ENCODE measurements at regions not wholly inside any gene's neighbourhood (a gene's known extent, or its start where the extent isn't known, plus 50 kb on each side); places are given as distances from the start of the nearest gene placed in this dataset.

DNA sequence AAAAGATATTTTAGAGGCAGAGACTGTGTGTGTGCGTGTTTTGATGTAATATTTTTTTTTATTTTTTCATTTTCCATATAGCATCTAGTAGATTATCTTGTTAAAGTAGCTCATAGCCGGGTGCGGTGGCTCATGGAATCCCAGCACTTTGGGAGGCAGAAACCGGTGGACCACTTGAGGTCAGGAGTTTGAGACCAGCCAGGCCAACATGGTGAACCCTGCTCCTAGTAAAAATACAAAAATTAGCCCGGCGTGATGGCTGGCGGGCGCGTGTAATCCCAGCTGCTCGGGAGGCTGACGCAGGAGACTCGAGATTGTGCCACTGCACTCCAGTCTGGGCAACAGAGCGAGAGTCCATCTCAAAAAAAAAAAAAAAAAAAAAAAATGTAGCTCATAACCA lies 1481.2 kb upstream of the CADM2 start:
- POLR2A ChIA-PET: no interaction called here
- no peaks in the 10 kb centered on the region for H3K27me3 ChIP-seq (ENCODE audit: insufficient read depth, low read length)

More for the DNA sequence above, 1481.2 kb upstream of the CADM2 start:
- H3K4me3 ChIP-seq (replicated peaks in 1 of 2; ENCODE audit: low read depth in 1 of 2, low read length in 2 of 2): no peak overlapping the region
- no peak for DNase-seq (ENCODE audit: low read depth, low spot score)
- H4K20me1 ChIP-seq (ENCODE audit: insufficient read depth): no peaks in the 10 kb centered on the region
- no peaks in the 10 kb centered on the region for H3K4me1 ChIP-seq (ENCODE audit: control insufficient read depth in 1 of 2, insufficient read depth in 2 of 2, low read length in 2 of 2)
- intact Hi-C loops (cut with micrococcal nuclease): no loop called here
- H3K27ac ChIP-seq (ENCODE audit: low read depth, low read length): no peak overlapping the region
- no peaks in the 10 kb centered on the region for H3K36me3 ChIP-seq (ENCODE audit: control insufficient read depth in 1 of 2, insufficient read depth in 2 of 2, low read length in 2 of 2)
- BruUV-seq (replicated peaks): no TSS peak
- no peak overlapping the region for H3K9ac ChIP-seq (ENCODE audit: low read length)
- H3K4me2 ChIP-seq (ENCODE audit: low read length): no peak overlapping the region
- ChIA-PET RAD21 (ENCODE audit: low non-redundant PET in 1 of 2, low total read pairs in 2 of 2, uncharacterized antibody in 2 of 2, unreplicated experiment in 2 of 2) (no interaction called here), CTCF (no interaction called here)
- no peak for ATAC-seq
- no peaks in the 10 kb centered on the region for H3K9me2 ChIP-seq (ENCODE audit: insufficient read depth)
- no peak overlapping the region for H2AFZ ChIP-seq (ENCODE audit: low read depth, low read length, poor library complexity, severe bottlenecking)
- no peaks in the 10 kb centered on the region for H3K79me2 ChIP-seq (ENCODE audit: insufficient read depth, low read length)
- TF ChIP-seq RAD21 (IDR thresholded peaks at IDR 0.05; ENCODE audit: low read depth): no peak
- no peak for TF ChIP-seq ZNF274 (IDR thresholded peaks at IDR 0.05; ENCODE audit: low read depth, low read length)
- no peak for TF ChIP-seq MAX (IDR thresholded peaks at IDR 0.05)
- TF ChIP-seq EZH2 (IDR thresholded peaks at IDR 0.05): no peak
- no peak for TF ChIP-seq POLR2A (IDR thresholded peaks at IDR 0.05; ENCODE audit: borderline replicate concordance, extremely low read depth, insufficient read depth, insufficient read length)
- TF ChIP-seq ZFX (IDR thresholded peaks at IDR 0.05): no peak
- no peak for TF ChIP-seq TCF7L2 (IDR thresholded peaks at IDR 0.05; ENCODE audit: borderline replicate concordance, extremely low read depth, insufficient read depth, insufficient read length)
- no peak for TF ChIP-seq SIN3A (IDR thresholded peaks at IDR 0.05; ENCODE audit: low read depth)
- TF ChIP-seq FOSL1 (IDR thresholded peaks at IDR 0.05; ENCODE audit: low read depth): no peak
- no peak for TF ChIP-seq EGR1 (IDR thresholded peaks at IDR 0.05; ENCODE audit: low read depth)
- TF ChIP-seq REST (IDR thresholded peaks at IDR 0.05; ENCODE audit: low read depth): no peak
- no peak for TF ChIP-seq YY1 (IDR thresholded peaks at IDR 0.05; ENCODE audit: extremely low read depth, insufficient replicate concordance, low read depth, low read length)
- TF ChIP-seq CTCF (IDR thresholded peaks at IDR 0.05 in 2 of 3, conservative IDR thresholded peaks at IDR 0.05 in 1 of 3; ENCODE audit: borderline replicate concordance in 1 of 3, insufficient read depth in 1 of 3, low read depth in 2 of 3, low read length in 2 of 3): no peak
- no peak for TF ChIP-seq CEBPB (IDR thresholded peaks at IDR 0.05; ENCODE audit: low read depth)
- TF ChIP-seq, protein P1, sequence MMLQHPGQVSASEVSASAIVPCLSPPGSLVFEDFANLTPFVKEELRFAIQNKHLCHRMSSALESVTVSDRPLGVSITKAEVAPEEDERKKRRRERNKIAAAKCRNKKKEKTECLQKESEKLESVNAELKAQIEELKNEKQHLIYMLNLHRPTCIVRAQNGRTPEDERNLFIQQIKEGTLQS (IDR thresholded peaks at IDR 0.05): no peak
- TF ChIP-seq CBX3 (IDR thresholded peaks at IDR 0.05; ENCODE audit: low read depth): no peak
- no peak for TF ChIP-seq POLR2AphosphoS5 (IDR thresholded peaks at IDR 0.05; ENCODE audit: low read depth, low read length)
- TF ChIP-seq ELF1 (IDR thresholded peaks at IDR 0.05; ENCODE audit: borderline replicate concordance, low read depth): no peak
- no peak for TF ChIP-seq JUND (IDR thresholded peaks at IDR 0.05)
- no peak for TF ChIP-seq SRF (IDR thresholded peaks at IDR 0.05; ENCODE audit: low read depth)
- H3K9me3 ChIP-seq (ENCODE audit: control insufficient read depth in 1 of 2, insufficient read depth in 1 of 2, low read depth in 1 of 2, low read length in 2 of 2): peaks cover 0 to 9% of the 10 kb centered on the region in 2 experiments; a peak in 2 of 4 replicates
